Breast epithelium (tissue), 4 donors: ENCODE measurements at regions not wholly inside any gene's neighbourhood (a gene's known extent, or its start where the extent isn't known, plus 50 kb on each side); places are given as distances from the start of the nearest gene placed in this dataset.
A peak's percentile ranks its signal among the peaks of the same experiment; 100 is the strongest.

ENCODE experiments used
- DNase-seq, 2 donors: peaks; one replicate each; pipeline ENCODE4 v3.0.0-alpha.2; 2019; ENCODE audit warnings: low spot score in 2 of 2
- H3K27ac ChIP-seq, 2 donors: fragments of 200-600 bp; sonication (generic) in 1 of 2; one replicate each; pipeline ENCODE4 v1.5.1; 2016 to 2019; ENCODE audit warnings: mild to moderate bottlenecking in 1 of 2
- H3K27me3 ChIP-seq, 2 donors: fragments of 200-600 bp; sonication (generic) in 1 of 2; one replicate each; pipeline versions ENCODE4 v1.5.1 to v1.6.0; 2017 to 2019; ENCODE audit warnings: control low read depth in 1 of 2, mild to moderate bottlenecking in 1 of 2
- H3K36me3 ChIP-seq: fragments of 200-600 bp; one replicate; pipeline ENCODE4 v1.5.1; 2019
- H3K4me1 ChIP-seq, 2 donors: fragments of 200-600 bp; sonication (generic); one replicate each; pipeline ENCODE4 v1.5.1; 2016 to 2019; ENCODE audit warnings: control low read depth in 1 of 2
- H3K4me3 ChIP-seq, 3 donors: fragments of 200-600 bp; sonication (generic); 1 replicate in 2 of 3; 2 replicates in 1 of 3; pipeline ENCODE4 v1.5.1; 2016 to 2019; ENCODE audit warnings: mild to moderate bottlenecking in 3 of 3, moderate library complexity in 2 of 3
- H3K9me3 ChIP-seq, 2 donors: fragments of 200-600 bp; sonication (generic) in 1 of 2; one replicate each; pipeline ENCODE4 v1.5.1; 2016 to 2019; ENCODE audit warnings: control low read depth in 1 of 2
- POLR2A ChIP-seq: fragments of 450-650 bp; IDR thresholded peaks from one replicate; pipeline ENCODE4 v1.6.1; 2016; ENCODE audit warnings: antibody characterized with exemption, mild to moderate bottlenecking, moderate library complexity
- POLR2AphosphoS5 ChIP-seq, 3 donors: sonication (generic); formaldehyde crosslinking; IDR thresholded peaks; one replicate each; pipeline ENCODE4 v1.6.1; 2017; ENCODE audit warnings: antibody characterized with exemption in 3 of 3
- intact Hi-C: fragments of 100-400 bp; cut with DNase I; formaldehyde crosslinking; loops from one replicate; pipeline ENCODE4 v1.15.1; 2023; ENCODE audit warnings: low total_unique reads
- TF ChIP-seq, protein P1 (sequence below), 3 donors: fragments of 450-650 bp; IDR thresholded peaks; one replicate each; pipeline ENCODE4 v1.5.1; 2016 to 2017; ENCODE audit warnings: antibody characterized with exemption in 3 of 3, mild to moderate bottlenecking in 3 of 3, moderate library complexity in 3 of 3

DNA sequence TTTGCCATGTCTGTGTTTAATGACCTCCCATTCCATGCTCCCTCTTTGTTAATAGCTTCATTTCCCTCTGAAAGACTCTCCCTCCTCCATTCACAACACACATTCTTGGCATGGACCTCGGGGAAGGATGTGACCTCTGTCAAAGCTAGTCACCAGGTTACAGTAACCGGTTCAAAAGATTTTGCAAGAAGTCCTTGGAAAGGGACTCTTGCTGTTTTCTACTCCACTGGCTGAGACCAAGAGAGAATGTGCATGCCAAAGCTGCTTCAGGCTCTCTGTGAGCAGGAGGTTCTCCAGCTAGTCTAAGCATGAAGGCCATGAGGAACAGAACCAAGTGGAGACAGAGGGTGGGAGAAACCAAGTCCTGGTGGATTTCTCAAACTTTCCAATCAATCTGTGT is 732.6 kb downstream of the CCSER2 start:
- Histone ChIP-seq H3K36me3 (no peaks in the 10 kb centered on the region), H3K9me3 (peaks cover 0 to 1% of the 10 kb centered on the region in 2 donors), H3K4me1 (no peaks in the 10 kb centered on the region), H3K4me3 (no peak overlapping the region), H3K27me3 (no peaks in the 10 kb centered on the region), H3K27ac (peak overlapping the region in 1 of 2 donors; percentile 35)
- no peak for DNase-seq
- TF ChIP-seq POLR2AphosphoS5 (IDR thresholded peaks at IDR 0.05) (no peak), POLR2A (no peak)
- TF ChIP-seq, protein P1, sequence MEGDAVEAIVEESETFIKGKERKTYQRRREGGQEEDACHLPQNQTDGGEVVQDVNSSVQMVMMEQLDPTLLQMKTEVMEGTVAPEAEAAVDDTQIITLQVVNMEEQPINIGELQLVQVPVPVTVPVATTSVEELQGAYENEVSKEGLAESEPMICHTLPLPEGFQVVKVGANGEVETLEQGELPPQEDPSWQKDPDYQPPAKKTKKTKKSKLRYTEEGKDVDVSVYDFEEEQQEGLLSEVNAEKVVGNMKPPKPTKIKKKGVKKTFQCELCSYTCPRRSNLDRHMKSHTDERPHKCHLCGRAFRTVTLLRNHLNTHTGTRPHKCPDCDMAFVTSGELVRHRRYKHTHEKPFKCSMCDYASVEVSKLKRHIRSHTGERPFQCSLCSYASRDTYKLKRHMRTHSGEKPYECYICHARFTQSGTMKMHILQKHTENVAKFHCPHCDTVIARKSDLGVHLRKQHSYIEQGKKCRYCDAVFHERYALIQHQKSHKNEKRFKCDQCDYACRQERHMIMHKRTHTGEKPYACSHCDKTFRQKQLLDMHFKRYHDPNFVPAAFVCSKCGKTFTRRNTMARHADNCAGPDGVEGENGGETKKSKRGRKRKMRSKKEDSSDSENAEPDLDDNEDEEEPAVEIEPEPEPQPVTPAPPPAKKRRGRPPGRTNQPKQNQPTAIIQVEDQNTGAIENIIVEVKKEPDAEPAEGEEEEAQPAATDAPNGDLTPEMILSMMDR (IDR thresholded peaks at IDR 0.05) = no peak
- intact Hi-C loops = no loop called here

DNA sequence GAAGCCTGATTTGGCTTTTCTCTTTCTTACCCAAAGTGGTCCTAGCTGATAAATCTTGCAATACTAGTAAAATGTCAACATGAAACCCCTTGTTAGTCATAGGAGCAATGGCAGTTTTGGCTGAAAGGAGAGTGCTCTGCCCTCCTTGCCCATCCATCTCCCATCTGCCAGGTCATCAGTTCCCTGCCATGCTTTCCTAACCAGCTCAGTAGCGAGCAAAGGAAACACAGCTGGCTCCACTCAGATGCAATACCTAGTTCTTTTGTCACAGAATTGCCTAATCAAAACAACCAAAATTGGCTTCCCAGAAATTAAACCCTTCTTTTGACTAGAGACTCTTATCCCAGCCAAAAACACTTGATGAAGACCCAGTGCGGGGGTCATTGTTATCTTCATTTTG is 733.0 kb downstream of the CCSER2 start:
- TF ChIP-seq POLR2A (no peak), POLR2AphosphoS5 (IDR thresholded peaks at IDR 0.05) (no peak)
- TF ChIP-seq, protein P1 (IDR thresholded peaks at IDR 0.05) = no peak
- Histone ChIP-seq H3K36me3 (no peaks in the 10 kb centered on the region), H3K4me3 (no peak overlapping the region), H3K9me3 (no peaks in the 10 kb centered on the region), H3K27me3 (no peaks in the 10 kb centered on the region), H3K27ac (peak overlapping the region in 1 of 2 donors; percentile 35), H3K4me1 (no peaks in the 10 kb centered on the region)
- DNase-seq = no peak
- intact Hi-C loops = no loop called here

DNA sequence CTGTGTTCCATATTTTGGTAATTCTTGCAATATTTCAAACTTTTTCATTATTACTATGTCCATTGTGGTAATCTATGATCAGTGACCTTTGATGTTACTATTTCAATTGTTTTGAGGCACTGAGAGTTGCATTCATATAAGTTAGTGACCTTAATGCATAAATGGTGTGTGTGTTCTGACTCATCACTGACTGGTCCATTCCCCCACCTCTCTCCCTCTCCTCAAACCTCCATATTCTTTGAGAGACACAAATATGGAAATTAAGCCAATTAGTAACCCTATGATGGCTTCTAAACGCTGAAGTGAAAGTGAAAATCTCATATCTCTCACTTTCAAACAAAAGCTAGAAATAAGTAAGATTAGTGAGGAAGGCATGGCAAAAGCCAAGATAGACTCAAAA is 739.6 kb downstream of the CCSER2 start:
- intact Hi-C loops = no loop called here
- Histone ChIP-seq H3K36me3 (no peaks in the 10 kb centered on the region), H3K27ac (no peak overlapping the region), H3K9me3 (no peaks in the 10 kb centered on the region), H3K27me3 (no peaks in the 10 kb centered on the region), H3K4me3 (no peak overlapping the region), H3K4me1 (no peaks in the 10 kb centered on the region)
- no peak for DNase-seq
- TF ChIP-seq POLR2AphosphoS5 (IDR thresholded peaks at IDR 0.05) (no peak), POLR2A (no peak)
- TF ChIP-seq, protein P1 (IDR thresholded peaks at IDR 0.05) = no peak

DNA sequence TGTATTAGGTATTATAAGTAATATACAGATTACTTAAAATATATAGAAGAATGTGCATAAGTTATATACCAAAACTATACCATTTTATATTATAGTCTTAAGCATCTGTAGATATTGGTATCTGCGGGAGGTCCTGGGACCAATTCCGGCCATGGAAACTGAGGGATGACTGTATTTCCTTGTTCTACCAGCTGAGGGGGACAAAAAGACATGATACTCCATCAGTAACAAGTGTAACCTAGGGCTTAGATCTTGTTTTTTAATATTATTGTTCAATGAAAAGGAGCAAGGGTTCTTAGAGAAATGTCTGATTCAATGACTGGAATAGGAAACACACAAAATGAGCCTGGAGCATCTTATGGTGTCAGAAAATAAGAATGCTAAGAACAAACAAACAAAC is 752.5 kb downstream of the CCSER2 start:
- no peak for DNase-seq
- no peaks in the 10 kb centered on the region for H3K27me3 ChIP-seq
- H3K4me1 ChIP-seq = no peaks in the 10 kb centered on the region
- no peaks in the 10 kb centered on the region for H3K9me3 ChIP-seq
- H3K4me3 ChIP-seq = no peak overlapping the region
- H3K27ac ChIP-seq = no peak overlapping the region
- H3K36me3 ChIP-seq = no peaks in the 10 kb centered on the region
- TF ChIP-seq POLR2A = no peak
- TF ChIP-seq POLR2AphosphoS5 (IDR thresholded peaks at IDR 0.05) = no peak
- TF ChIP-seq, protein P1 (IDR thresholded peaks at IDR 0.05) = no peak
- intact Hi-C loops = no loop called here

GRCh38 chr10:85098835-85099521 is 770.6 kb downstream of the CCSER2 start:
- TF ChIP-seq, protein P1 (IDR thresholded peaks at IDR 0.05) = no peak
- TF ChIP-seq POLR2A (no peak), POLR2AphosphoS5 (IDR thresholded peaks at IDR 0.05) (no peak)
- intact Hi-C loops = no loop called here

More at GRCh38 chr10:85098835-85099521, 770.6 kb downstream of the CCSER2 start:
- no peak for DNase-seq
- H3K4me1 ChIP-seq = no peaks in the 10 kb centered on the region
- no peak overlapping the region for H3K4me3 ChIP-seq
- no peaks in the 10 kb centered on the region for H3K9me3 ChIP-seq
- H3K27me3 ChIP-seq = no peaks in the 10 kb centered on the region
- H3K27ac ChIP-seq = no peak overlapping the region
- no peaks in the 10 kb centered on the region for H3K36me3 ChIP-seq
